ENCODE measurements at regions not wholly inside any gene's neighbourhood (a gene's known extent, or its start where the extent isn't known, plus 50 kb on each side); places are given as distances from the start of the nearest gene placed in this dataset.
A peak's percentile ranks its signal among the peaks of the same experiment; 100 is the strongest.

DNA sequence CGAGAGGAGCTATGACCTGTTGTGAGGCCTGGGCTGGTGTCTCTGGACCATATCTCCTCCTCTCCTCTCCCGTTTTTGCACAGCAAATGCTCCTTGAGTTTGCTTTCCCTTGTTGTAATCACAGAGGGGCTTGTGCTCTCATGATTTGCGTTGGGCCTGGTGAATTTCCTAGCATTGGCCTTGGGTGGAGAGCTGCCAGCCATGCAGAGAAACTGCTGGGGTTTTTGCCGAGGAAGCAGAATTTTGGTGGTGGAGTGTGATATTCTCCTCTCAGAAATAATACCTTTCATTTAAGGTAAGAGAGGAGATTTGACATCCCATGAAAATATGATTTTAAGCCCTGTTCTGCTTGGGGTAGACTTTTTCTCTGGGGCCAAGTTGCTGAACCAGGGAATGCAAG, 175.7 kb upstream of the CADM1 start:
- Histone ChIP-seq H3K36me3 (ENCODE audit: control insufficient read depth, insufficient read depth, low read length) (no peaks in the 10 kb centered on the region), H3K4me3 (ENCODE audit: low read length) (no peak overlapping the region), H3K27me3 (ENCODE audit: control insufficient read depth, insufficient read depth, low read length, poor library complexity, severe bottlenecking) (no peaks in the 10 kb centered on the region), H3K27ac (ENCODE audit: low read depth, low read length) (no peak overlapping the region), H3K9me3 (ENCODE audit: control insufficient read depth, low read length) (no peaks in the 10 kb centered on the region), H3K9ac (ENCODE audit: extremely low read depth, low read length, poor library complexity, severe bottlenecking) (no peak overlapping the region), H3K4me1 (ENCODE audit: control insufficient read depth, insufficient read depth, low read length) (peaks cover 23% of the 10 kb centered on the region)
- Mint-ChIP-seq H3K9me3 (no peaks in the 10 kb centered on the region), H3K36me3 (ENCODE audit: low read depth) (no peaks in the 10 kb centered on the region), H3K27me3 (ENCODE audit: insufficient read depth) (peaks cover 7% of the 10 kb centered on the region), H3K27ac (no peak overlapping the region), H3K4me1 (peaks cover 21% of the 10 kb centered on the region), H3K4me3 (no peak overlapping the region)
- WGBS, 2 experiments (ENCODE audit: insufficient coverage in 1 of 2, insufficient read length in 1 of 2): 86 to 100% methylated on average over 1 to 4 of the region's 4 CpGs
- DNase-seq: no peak
- TF ChIP-seq, protein P1, sequence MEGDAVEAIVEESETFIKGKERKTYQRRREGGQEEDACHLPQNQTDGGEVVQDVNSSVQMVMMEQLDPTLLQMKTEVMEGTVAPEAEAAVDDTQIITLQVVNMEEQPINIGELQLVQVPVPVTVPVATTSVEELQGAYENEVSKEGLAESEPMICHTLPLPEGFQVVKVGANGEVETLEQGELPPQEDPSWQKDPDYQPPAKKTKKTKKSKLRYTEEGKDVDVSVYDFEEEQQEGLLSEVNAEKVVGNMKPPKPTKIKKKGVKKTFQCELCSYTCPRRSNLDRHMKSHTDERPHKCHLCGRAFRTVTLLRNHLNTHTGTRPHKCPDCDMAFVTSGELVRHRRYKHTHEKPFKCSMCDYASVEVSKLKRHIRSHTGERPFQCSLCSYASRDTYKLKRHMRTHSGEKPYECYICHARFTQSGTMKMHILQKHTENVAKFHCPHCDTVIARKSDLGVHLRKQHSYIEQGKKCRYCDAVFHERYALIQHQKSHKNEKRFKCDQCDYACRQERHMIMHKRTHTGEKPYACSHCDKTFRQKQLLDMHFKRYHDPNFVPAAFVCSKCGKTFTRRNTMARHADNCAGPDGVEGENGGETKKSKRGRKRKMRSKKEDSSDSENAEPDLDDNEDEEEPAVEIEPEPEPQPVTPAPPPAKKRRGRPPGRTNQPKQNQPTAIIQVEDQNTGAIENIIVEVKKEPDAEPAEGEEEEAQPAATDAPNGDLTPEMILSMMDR (conservative IDR thresholded peaks at IDR 0.05): no peak

DNA sequence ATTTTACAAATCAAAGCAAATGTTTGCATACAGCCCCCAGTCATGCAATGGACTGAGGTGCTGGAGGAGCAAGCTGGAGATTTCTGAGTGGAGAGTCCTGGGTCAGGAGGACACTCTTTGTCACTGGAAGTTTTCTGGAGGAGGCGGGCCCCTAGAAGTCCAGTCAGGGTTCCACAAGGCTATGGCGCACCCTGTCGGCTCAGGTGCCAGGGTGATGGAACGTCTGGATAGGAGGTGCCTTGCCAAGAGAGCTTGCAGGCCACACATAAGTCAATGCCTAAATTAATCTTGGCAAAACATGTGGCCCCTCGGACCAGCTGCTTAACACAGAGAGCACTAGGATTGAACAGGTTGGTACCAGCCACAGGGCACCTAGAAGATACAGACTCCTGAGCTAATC, 174.7 kb upstream of the CADM1 start:
- H3K9ac ChIP-seq (ENCODE audit: extremely low read depth, low read length, poor library complexity, severe bottlenecking): no peak overlapping the region
- Mint-ChIP-seq H3K36me3 (ENCODE audit: low read depth) (no peaks in the 10 kb centered on the region), H3K4me1 (peaks cover 28% of the 10 kb centered on the region), H3K4me3 (no peak overlapping the region), H3K27me3 (ENCODE audit: insufficient read depth) (peaks cover 7% of the 10 kb centered on the region), H3K9me3 (no peaks in the 10 kb centered on the region), H3K27ac (no peak overlapping the region)
- H3K4me1 ChIP-seq (ENCODE audit: control insufficient read depth, insufficient read depth, low read length): peaks cover 23% of the 10 kb centered on the region
- no peaks in the 10 kb centered on the region for H3K27me3 ChIP-seq (ENCODE audit: control insufficient read depth, insufficient read depth, low read length, poor library complexity, severe bottlenecking)
- TF ChIP-seq, protein P1 (conservative IDR thresholded peaks at IDR 0.05): peak; percentile 80
- H3K27ac ChIP-seq (ENCODE audit: low read depth, low read length): no peak overlapping the region
- peak; percentile 92 for DNase-seq
- H3K9me3 ChIP-seq (ENCODE audit: control insufficient read depth, low read length): no peaks in the 10 kb centered on the region
- no peaks in the 10 kb centered on the region for H3K36me3 ChIP-seq (ENCODE audit: control insufficient read depth, insufficient read depth, low read length)
- no peak overlapping the region for H3K4me3 ChIP-seq (ENCODE audit: low read length)
- 63 to 72% methylated on average over 5 of the region's 5 CpGs for WGBS, 2 experiments (ENCODE audit: insufficient coverage in 1 of 2, insufficient read length in 1 of 2)

DNA sequence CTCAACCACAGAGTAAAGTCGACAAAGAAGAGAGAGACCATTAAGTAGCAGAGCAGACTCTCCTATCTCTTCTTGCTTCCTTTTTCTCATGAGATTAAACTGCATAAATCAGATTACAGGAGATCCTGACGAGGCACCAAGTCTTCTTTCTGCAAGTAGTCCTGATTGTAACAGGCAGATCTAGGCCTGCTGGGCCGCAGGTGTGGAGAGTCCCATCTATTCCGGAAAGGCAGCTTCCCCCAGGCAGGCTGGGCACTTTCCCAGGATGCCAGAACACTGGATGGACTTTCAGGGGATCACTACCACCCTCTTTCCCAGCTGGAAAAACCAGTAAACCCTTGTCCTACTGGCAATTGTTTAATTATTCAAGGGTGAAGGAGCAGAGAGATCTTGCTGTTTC, 173.0 kb upstream of the CADM1 start:
- H3K27ac Mint-ChIP-seq: no peak overlapping the region
- no peaks in the 10 kb centered on the region for H3K36me3 Mint-ChIP-seq (ENCODE audit: low read depth)
- no peaks in the 10 kb centered on the region for H3K27me3 ChIP-seq (ENCODE audit: control insufficient read depth, insufficient read depth, low read length, poor library complexity, severe bottlenecking)
- no peak overlapping the region for H3K4me3 Mint-ChIP-seq
- H3K9me3 ChIP-seq (ENCODE audit: control insufficient read depth, low read length): no peaks in the 10 kb centered on the region
- H3K36me3 ChIP-seq (ENCODE audit: control insufficient read depth, insufficient read depth, low read length): no peaks in the 10 kb centered on the region
- H3K9me3 Mint-ChIP-seq: no peaks in the 10 kb centered on the region
- peaks cover 6% of the 10 kb centered on the region for H3K27me3 Mint-ChIP-seq (ENCODE audit: insufficient read depth)
- peaks cover 23% of the 10 kb centered on the region for H3K4me1 ChIP-seq (ENCODE audit: control insufficient read depth, insufficient read depth, low read length)
- no peak overlapping the region for H3K4me3 ChIP-seq (ENCODE audit: low read length)
- DNase-seq: no peak
- no peak overlapping the region for H3K9ac ChIP-seq (ENCODE audit: extremely low read depth, low read length, poor library complexity, severe bottlenecking)
- TF ChIP-seq, protein P1 (conservative IDR thresholded peaks at IDR 0.05): no peak
- H3K4me1 Mint-ChIP-seq: peaks cover 28% of the 10 kb centered on the region
- no peak overlapping the region for H3K27ac ChIP-seq (ENCODE audit: low read depth, low read length)
- 69 to 79% methylated on average over 4 of the region's 4 CpGs for WGBS, 2 experiments (ENCODE audit: insufficient coverage in 1 of 2, insufficient read length in 1 of 2)

Measured in endodermal cell (in vitro differentiated cells).